ENCODE measurements at regions not wholly inside any gene's neighbourhood (a gene's known extent, or its start where the extent isn't known, plus 50 kb on each side); places are given as distances from the start of the nearest gene placed in this dataset.
A peak's percentile ranks its signal among the peaks of the same experiment; 100 is the strongest.

DNA sequence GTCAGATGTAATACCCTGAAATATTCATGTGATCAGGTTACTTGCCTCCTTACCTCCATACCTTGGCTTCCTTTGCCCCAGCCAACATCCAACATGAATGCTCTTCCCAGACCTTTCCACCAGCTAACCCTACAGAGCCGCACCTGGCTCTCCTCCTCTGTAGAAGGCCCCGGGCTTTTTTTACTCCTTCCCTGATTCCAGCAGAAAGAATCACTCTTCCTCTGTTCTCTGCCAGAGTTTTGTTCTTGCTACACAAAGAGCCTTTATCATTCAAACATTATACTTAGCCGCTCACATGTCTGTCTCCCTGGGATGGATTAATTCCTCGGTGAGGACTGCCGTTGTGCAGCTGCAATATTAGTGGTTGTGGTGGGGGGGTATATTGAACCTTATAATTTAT, 116.8 kb upstream of the GRAMD1B start:
- Histone ChIP-seq H3K36me3 (ENCODE audit: control insufficient read depth in 1 of 2, insufficient read depth in 2 of 2, low read length in 2 of 2) (no peaks in the 10 kb centered on the region), H2BK12ac (ENCODE audit: low read length) (no peak overlapping the region), H3K9ac (ENCODE audit: low read length) (no peak overlapping the region)

DNA sequence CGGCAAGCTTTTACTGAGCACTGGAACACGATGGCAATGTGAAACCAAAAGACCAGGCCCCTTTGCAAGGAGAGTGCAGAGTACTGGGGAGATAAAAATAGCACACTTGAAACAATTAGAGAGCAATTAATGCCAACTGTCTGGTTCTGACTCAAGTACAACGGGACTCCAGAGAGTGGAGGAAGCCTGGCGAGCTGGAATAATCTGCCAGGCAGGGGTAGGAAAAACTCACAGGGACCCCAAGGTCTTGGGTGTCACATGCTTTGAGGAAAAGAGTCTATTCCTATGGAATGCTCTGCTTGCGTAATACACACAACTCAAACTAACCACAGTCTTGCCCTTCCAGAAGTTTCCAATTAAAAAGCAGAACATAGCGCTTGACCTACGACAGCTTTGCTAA, 113.0 kb upstream of the CLMP start:
- Histone ChIP-seq H3K4me3 (ENCODE audit: low read depth, low read length) (no peak overlapping the region), H3K9ac (ENCODE audit: low read length) (no peak overlapping the region), H3K18ac (ENCODE audit: low read length) (no peak overlapping the region), H3K4me1 (ENCODE audit: control insufficient read depth in 1 of 2, insufficient read depth in 2 of 2, low read length in 2 of 2) (peaks cover 0 to 5% of the 10 kb centered on the region in 2 experiments), H2BK5ac (ENCODE audit: low read depth, low read length, poor library complexity) (no peak overlapping the region), H3K79me1 (ENCODE audit: low read length) (no peaks in the 10 kb centered on the region), H2AK5ac (ENCODE audit: low read length) (no peak overlapping the region), H3K4me2 (ENCODE audit: low read length) (no peak overlapping the region), H3K4ac (ENCODE audit: low read depth, low read length) (no peak overlapping the region), H4K8ac (ENCODE audit: low read depth, low read length) (no peak overlapping the region), H4K91ac (ENCODE audit: low read depth, low read length) (no peak overlapping the region), H3K36me3 (ENCODE audit: control insufficient read depth in 1 of 2, insufficient read depth in 2 of 2, low read length in 2 of 2) (no peaks in the 10 kb centered on the region), H2AFZ (ENCODE audit: insufficient read depth, low read length, poor library complexity) (no peak overlapping the region), H4K12ac (ENCODE audit: low read depth, low read length) (no peak overlapping the region), H3K27ac (ENCODE audit: low read depth, low read length) (no peak overlapping the region), H2BK12ac (ENCODE audit: low read length) (no peak overlapping the region), H2BK120ac (ENCODE audit: insufficient read depth, low read length, poor library complexity) (no peak overlapping the region), H3K23ac (ENCODE audit: low read length) (no peak overlapping the region), H3K27me3 (ENCODE audit: insufficient read depth, low read length) (no peaks in the 10 kb centered on the region), H3K9me3 (ENCODE audit: insufficient read depth, low read depth, low read length) (no peaks in the 10 kb centered on the region), H3K79me2 (ENCODE audit: control insufficient read depth, insufficient read depth, low read length, poor library complexity) (no peaks in the 10 kb centered on the region), H3K14ac (ENCODE audit: low read length) (no peak overlapping the region)
- no CpG with 5 or more reads among the region's 7 CpGs for WGBS (ENCODE audit: extremely low coverage, insufficient coverage, insufficient read length)
- DNase-seq, result no peak

More for the DNA sequence above, 116.8 kb upstream of the GRAMD1B start:
- no peak overlapping the region for H3K27ac ChIP-seq (ENCODE audit: low read depth, low read length)
- H2BK5ac ChIP-seq (ENCODE audit: low read depth, low read length, poor library complexity), result no peak overlapping the region
- peak in 1 of 2 donors; percentile 33 for DNase-seq
- no peak overlapping the region for H3K4me2 ChIP-seq (ENCODE audit: low read length)
- H3K27me3 ChIP-seq (ENCODE audit: insufficient read depth, low read length), result no peaks in the 10 kb centered on the region
- H3K9me3 ChIP-seq (ENCODE audit: insufficient read depth, low read depth, low read length), result no peaks in the 10 kb centered on the region
- H4K12ac ChIP-seq (ENCODE audit: low read depth, low read length), result no peak overlapping the region
- H3K4ac ChIP-seq (ENCODE audit: low read depth, low read length), result no peak overlapping the region
- no peak overlapping the region for H4K91ac ChIP-seq (ENCODE audit: low read depth, low read length)
- no peak overlapping the region for H3K23ac ChIP-seq (ENCODE audit: low read length)
- no peaks in the 10 kb centered on the region for H3K4me1 ChIP-seq (ENCODE audit: control insufficient read depth in 1 of 2, insufficient read depth in 2 of 2, low read length in 2 of 2)
- H4K8ac ChIP-seq (ENCODE audit: low read depth, low read length), result no peak overlapping the region
- H3K4me3 ChIP-seq (ENCODE audit: low read depth, low read length), result no peak overlapping the region
- no peak overlapping the region for H2AK5ac ChIP-seq (ENCODE audit: low read length)
- no CpG with 5 or more reads among the region's 5 CpGs for WGBS (ENCODE audit: extremely low coverage, insufficient coverage, insufficient read length)
- no peak overlapping the region for H3K14ac ChIP-seq (ENCODE audit: low read length)
- H2BK120ac ChIP-seq (ENCODE audit: insufficient read depth, low read length, poor library complexity), result no peak overlapping the region
- no peaks in the 10 kb centered on the region for H3K79me2 ChIP-seq (ENCODE audit: control insufficient read depth, insufficient read depth, low read length, poor library complexity)
- no peak overlapping the region for H3K18ac ChIP-seq (ENCODE audit: low read length)
- no peak overlapping the region for H2AFZ ChIP-seq (ENCODE audit: insufficient read depth, low read length, poor library complexity)
- H3K79me1 ChIP-seq (ENCODE audit: low read length), result no peaks in the 10 kb centered on the region

DNA sequence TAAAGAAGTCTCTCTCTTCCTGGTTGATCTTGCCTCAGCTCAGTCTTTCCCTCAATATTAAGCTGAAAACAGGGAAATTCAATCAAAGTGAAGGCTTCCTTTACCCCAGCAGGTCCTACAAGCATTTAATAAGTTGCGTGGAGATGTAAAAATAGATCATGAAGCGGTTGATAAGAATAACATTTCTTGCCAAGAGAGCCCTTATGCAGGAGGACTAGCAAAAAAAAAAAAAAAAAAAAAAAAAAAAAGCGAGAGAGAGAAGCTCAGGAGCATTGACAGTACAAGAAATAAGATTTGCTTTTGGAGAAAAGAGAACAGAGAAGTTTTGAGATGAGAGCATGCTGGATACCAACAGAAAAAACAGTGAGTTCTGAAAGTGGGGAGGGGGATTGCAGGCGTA, 112.2 kb upstream of the CLMP start:
- no peak overlapping the region for H2AFZ ChIP-seq (ENCODE audit: insufficient read depth, low read length, poor library complexity)
- no peak overlapping the region for H3K23ac ChIP-seq (ENCODE audit: low read length)
- no peak overlapping the region for H3K18ac ChIP-seq (ENCODE audit: low read length)
- H3K79me2 ChIP-seq (ENCODE audit: control insufficient read depth, insufficient read depth, low read length, poor library complexity), result no peaks in the 10 kb centered on the region
- H3K9me3 ChIP-seq (ENCODE audit: insufficient read depth, low read depth, low read length), result no peaks in the 10 kb centered on the region
- H2BK120ac ChIP-seq (ENCODE audit: insufficient read depth, low read length, poor library complexity), result no peak overlapping the region
- no peak overlapping the region for H3K4me2 ChIP-seq (ENCODE audit: low read length)
- no peak overlapping the region for H3K14ac ChIP-seq (ENCODE audit: low read length)
- no peak overlapping the region for H2AK5ac ChIP-seq (ENCODE audit: low read length)
- no peaks in the 10 kb centered on the region for H3K79me1 ChIP-seq (ENCODE audit: low read length)
- no peak overlapping the region for H2BK12ac ChIP-seq (ENCODE audit: low read length)
- no peak overlapping the region for H4K8ac ChIP-seq (ENCODE audit: low read depth, low read length)
- H3K36me3 ChIP-seq (ENCODE audit: control insufficient read depth in 1 of 2, insufficient read depth in 2 of 2, low read length in 2 of 2), result no peaks in the 10 kb centered on the region
- peaks cover 2 to 6% of the 10 kb centered on the region in 2 experiments for H3K4me1 ChIP-seq (ENCODE audit: control insufficient read depth in 1 of 2, insufficient read depth in 2 of 2, low read length in 2 of 2)
- no peak overlapping the region for H3K4me3 ChIP-seq (ENCODE audit: low read depth, low read length)
- no peaks in the 10 kb centered on the region for H3K27me3 ChIP-seq (ENCODE audit: insufficient read depth, low read length)
- H4K91ac ChIP-seq (ENCODE audit: low read depth, low read length), result no peak overlapping the region
- no peak overlapping the region for H4K12ac ChIP-seq (ENCODE audit: low read depth, low read length)
- no peak overlapping the region for H2BK5ac ChIP-seq (ENCODE audit: low read depth, low read length, poor library complexity)
- no CpG with 5 or more reads among the region's 4 CpGs for WGBS (ENCODE audit: extremely low coverage, insufficient coverage, insufficient read length)
- no peak for DNase-seq
- H3K4ac ChIP-seq (ENCODE audit: low read depth, low read length), result no peak overlapping the region
- no peak overlapping the region for H3K27ac ChIP-seq (ENCODE audit: low read depth, low read length)
- H3K9ac ChIP-seq (ENCODE audit: low read length), result no peak overlapping the region

DNA sequence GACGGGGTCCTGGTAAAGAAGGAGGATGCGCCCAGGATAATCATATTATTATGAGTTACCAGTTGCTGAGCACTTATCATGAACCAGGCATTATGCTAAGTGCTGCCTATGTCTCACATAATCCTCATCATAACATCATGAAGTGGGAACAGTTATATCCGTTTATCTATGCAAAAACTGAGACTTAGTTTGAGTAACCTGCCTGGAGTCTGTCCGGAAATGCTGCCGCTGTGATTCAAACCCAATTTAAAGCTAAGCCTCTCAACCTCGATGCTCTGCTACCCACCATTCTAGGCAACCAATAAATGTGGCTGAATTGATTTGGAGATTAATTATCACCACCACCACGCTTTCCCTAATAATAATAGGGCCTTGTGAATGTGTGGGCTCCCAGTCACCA, 111.5 kb upstream of the CLMP start:
- Histone ChIP-seq H3K36me3 (ENCODE audit: control insufficient read depth in 1 of 2, insufficient read depth in 2 of 2, low read length in 2 of 2) (no peaks in the 10 kb centered on the region), H3K23ac (ENCODE audit: low read length) (no peak overlapping the region), H3K27ac (ENCODE audit: low read depth, low read length) (no peak overlapping the region), H3K14ac (ENCODE audit: low read length) (no peak overlapping the region), H4K91ac (ENCODE audit: low read depth, low read length) (no peak overlapping the region), H2AK5ac (ENCODE audit: low read length) (no peak overlapping the region), H3K27me3 (ENCODE audit: insufficient read depth, low read length) (no peaks in the 10 kb centered on the region), H3K4me3 (ENCODE audit: low read depth, low read length) (no peak overlapping the region), H4K12ac (ENCODE audit: low read depth, low read length) (no peak overlapping the region), H2BK120ac (ENCODE audit: insufficient read depth, low read length, poor library complexity) (no peak overlapping the region), H3K79me1 (ENCODE audit: low read length) (no peaks in the 10 kb centered on the region), H3K9ac (ENCODE audit: low read length) (no peak overlapping the region), H2AFZ (ENCODE audit: insufficient read depth, low read length, poor library complexity) (no peak overlapping the region), H3K79me2 (ENCODE audit: control insufficient read depth, insufficient read depth, low read length, poor library complexity) (no peaks in the 10 kb centered on the region), H3K4me2 (ENCODE audit: low read length) (no peak overlapping the region), H3K9me3 (ENCODE audit: insufficient read depth, low read depth, low read length) (no peaks in the 10 kb centered on the region), H3K4me1 (ENCODE audit: control insufficient read depth in 1 of 2, insufficient read depth in 2 of 2, low read length in 2 of 2) (peaks cover 4 to 11% of the 10 kb centered on the region in 2 experiments), H3K4ac (ENCODE audit: low read depth, low read length) (no peak overlapping the region), H2BK12ac (ENCODE audit: low read length) (no peak overlapping the region), H3K18ac (ENCODE audit: low read length) (no peak overlapping the region), H4K8ac (ENCODE audit: low read depth, low read length) (no peak overlapping the region), H2BK5ac (ENCODE audit: low read depth, low read length, poor library complexity) (no peak overlapping the region)
- WGBS (ENCODE audit: extremely low coverage, insufficient coverage, insufficient read length), result no CpG with 5 or more reads among the region's 7 CpGs
- DNase-seq, result no peak
